HG03196 (cell line): ENCODE measurements at regions not wholly inside any gene's neighbourhood (a gene's known extent, or its start where the extent isn't known, plus 50 kb on each side); places are given as distances from the start of the nearest gene placed in this dataset.

ENCODE experiments used
- ATAC-seq: cut with Tn5 transposase; IDR thresholded peaks from one replicate; pipeline ENCODE4 v1.9.1; 2021; ENCODE audit not compliant: unreplicated experiment

- ATAC-seq, result no peak
Observed at GRCh38 chr7:106423821-106424475, 139.2 kb upstream of the NAMPT start.

- ATAC-seq, result no peak
Observed at GRCh38 chr7:106423111-106423510, 138.3 kb upstream of the NAMPT start.

GRCh38 chr7:106421181-106421762, 136.5 kb upstream of the NAMPT start:
- no peak for ATAC-seq

- ATAC-seq, result no peak
Observed at GRCh38 chr7:106420736-106421135, 136.0 kb upstream of the NAMPT start.

GRCh38 chr7:106420210-106420609, 135.4 kb upstream of the NAMPT start:
- ATAC-seq, result no peak

GRCh38 chr7:106419455-106420182, 134.8 kb upstream of the NAMPT start:
- ATAC-seq, result no peak

GRCh38 chr7:106418526-106418925, 133.7 kb upstream of the NAMPT start:
- ATAC-seq, result no peak

GRCh38 chr7:106418094-106418493, 133.3 kb upstream of the NAMPT start:
- ATAC-seq, result no peak

- ATAC-seq, result no peak
Observed at GRCh38 chr7:106417273-106417902, 132.6 kb upstream of the NAMPT start.

- ATAC-seq, result no peak
Observed at GRCh38 chr7:106416430-106416829, 131.6 kb upstream of the NAMPT start.

GRCh38 chr7:106415433-106415832, 130.7 kb upstream of the NAMPT start:
- ATAC-seq, result no peak

- no peak for ATAC-seq
Observed at GRCh38 chr7:106413446-106413845, 128.7 kb upstream of the NAMPT start.

GRCh38 chr7:106405697-106406141, 120.9 kb upstream of the NAMPT start:
- ATAC-seq, result no peak

- no peak for ATAC-seq
Observed at GRCh38 chr7:106402898-106403297, 118.1 kb upstream of the NAMPT start.

- ATAC-seq, result no peak
Observed at GRCh38 chr7:106400923-106401322, 116.1 kb upstream of the NAMPT start.

- ATAC-seq, result no peak
Observed at GRCh38 chr7:106398786-106399185, 114.0 kb upstream of the NAMPT start.

- no peak for ATAC-seq
Observed at GRCh38 chr7:106397994-106398393, 113.2 kb upstream of the NAMPT start.

GRCh38 chr7:106394526-106394925, 109.7 kb upstream of the NAMPT start:
- no peak for ATAC-seq

- no peak for ATAC-seq
Observed at GRCh38 chr7:106393564-106394251, 108.9 kb upstream of the NAMPT start.

GRCh38 chr7:106392590-106392989, 107.8 kb upstream of the NAMPT start:
- ATAC-seq, result no peak

- no peak for ATAC-seq
Observed at GRCh38 chr7:106392144-106392543, 107.4 kb upstream of the NAMPT start.
